WI38 (cell line): ENCODE measurements at regions not wholly inside any gene's neighbourhood (a gene's known extent, or its start where the extent isn't known, plus 50 kb on each side); places are given as distances from the start of the nearest gene placed in this dataset.

Experiments
- H3K4me3 ChIP-seq: 2 replicates; pipeline ENCODE4 v1.5.1; 2011; ENCODE audit warnings: low read depth, mild to moderate bottlenecking, control low read depth, low read length
- TF ChIP-seq, protein P1 (sequence below): IDR thresholded peaks from 2 replicates; pipeline ENCODE4 v1.5.1; 2012; ENCODE audit warnings: low read depth, mild to moderate bottlenecking, control low read depth, low read length

DNA sequence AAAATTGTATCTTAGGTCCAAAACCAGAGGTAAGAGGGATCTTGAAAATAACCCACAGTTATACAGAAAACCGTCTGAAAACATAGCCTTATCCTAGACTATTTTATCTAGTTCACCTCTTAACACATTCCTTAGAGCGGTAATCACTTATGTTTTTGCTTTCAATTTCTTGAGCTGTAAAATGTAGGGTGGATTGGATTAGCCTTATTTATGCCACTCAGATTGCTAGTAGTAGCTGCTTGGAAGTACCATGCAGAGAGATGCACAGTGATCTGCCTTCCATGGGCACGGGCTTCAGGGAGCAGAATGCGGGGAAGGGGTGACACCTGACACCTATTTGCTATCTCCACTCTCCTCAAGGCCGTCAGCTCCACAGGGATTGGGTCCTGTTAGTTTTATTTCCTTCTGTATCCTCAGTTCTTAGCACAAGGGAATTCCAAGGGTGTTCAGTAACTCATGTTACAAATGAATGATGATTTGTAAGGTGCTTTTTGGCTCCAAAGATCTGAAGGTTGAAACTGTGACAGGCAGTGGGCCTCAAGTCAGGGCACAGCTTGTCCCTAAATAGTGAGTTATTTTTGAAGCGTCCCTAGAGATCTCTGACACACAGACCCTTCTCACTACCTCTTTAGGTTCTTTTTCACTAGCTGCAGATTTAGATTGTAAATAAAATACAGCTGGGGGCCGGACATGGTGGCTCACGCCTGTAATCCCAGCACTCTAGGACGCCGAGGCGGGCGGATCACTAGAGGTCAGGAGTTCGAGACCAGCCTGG lies 64.0 kb upstream of the PMAIP1 start:
- TF ChIP-seq, protein P1, sequence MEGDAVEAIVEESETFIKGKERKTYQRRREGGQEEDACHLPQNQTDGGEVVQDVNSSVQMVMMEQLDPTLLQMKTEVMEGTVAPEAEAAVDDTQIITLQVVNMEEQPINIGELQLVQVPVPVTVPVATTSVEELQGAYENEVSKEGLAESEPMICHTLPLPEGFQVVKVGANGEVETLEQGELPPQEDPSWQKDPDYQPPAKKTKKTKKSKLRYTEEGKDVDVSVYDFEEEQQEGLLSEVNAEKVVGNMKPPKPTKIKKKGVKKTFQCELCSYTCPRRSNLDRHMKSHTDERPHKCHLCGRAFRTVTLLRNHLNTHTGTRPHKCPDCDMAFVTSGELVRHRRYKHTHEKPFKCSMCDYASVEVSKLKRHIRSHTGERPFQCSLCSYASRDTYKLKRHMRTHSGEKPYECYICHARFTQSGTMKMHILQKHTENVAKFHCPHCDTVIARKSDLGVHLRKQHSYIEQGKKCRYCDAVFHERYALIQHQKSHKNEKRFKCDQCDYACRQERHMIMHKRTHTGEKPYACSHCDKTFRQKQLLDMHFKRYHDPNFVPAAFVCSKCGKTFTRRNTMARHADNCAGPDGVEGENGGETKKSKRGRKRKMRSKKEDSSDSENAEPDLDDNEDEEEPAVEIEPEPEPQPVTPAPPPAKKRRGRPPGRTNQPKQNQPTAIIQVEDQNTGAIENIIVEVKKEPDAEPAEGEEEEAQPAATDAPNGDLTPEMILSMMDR: no peak
- H3K4me3 ChIP-seq: no peak overlapping the region

DNA sequence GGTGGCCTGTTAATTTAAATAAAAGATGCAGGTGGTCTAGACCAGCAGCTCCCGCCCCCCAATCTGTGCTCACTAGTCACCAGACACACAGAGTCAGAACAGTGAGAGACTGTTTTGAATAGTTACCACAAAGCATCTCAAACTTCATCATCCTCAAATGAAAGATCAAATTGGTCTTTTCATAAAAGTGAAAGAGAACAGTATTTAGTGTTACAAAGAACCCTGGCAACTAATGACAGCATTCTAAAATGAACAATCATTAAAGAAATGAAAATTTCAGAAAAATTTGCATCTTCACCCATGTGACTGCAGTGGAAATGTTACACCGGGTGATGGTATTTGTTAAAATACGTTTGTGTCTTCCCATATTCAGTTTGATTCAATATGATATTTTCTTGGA lies 65.5 kb upstream of the PMAIP1 start:
- no peak overlapping the region for H3K4me3 ChIP-seq
- TF ChIP-seq, protein P1: no peak

DNA sequence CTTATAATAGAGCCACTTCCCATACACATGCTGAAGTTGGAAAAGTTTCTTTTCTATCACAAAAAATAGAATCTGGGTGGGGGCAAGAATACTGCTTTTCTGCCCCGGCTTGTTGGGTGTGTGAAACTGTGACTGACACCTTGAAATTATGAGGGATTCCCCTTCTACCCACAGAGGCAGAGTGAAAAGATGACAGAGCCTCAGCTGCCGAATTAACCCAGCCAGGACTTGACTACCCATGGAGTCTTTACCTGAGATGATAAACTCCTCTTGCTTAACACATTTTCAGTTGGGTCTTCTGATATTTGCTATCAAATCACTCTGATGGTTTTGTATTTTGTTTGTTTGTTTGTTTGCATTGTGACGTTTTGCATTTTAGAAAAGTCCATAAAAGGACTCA lies 66.0 kb upstream of the PMAIP1 start:
- TF ChIP-seq, protein P1: no peak
- no peak overlapping the region for H3K4me3 ChIP-seq

DNA sequence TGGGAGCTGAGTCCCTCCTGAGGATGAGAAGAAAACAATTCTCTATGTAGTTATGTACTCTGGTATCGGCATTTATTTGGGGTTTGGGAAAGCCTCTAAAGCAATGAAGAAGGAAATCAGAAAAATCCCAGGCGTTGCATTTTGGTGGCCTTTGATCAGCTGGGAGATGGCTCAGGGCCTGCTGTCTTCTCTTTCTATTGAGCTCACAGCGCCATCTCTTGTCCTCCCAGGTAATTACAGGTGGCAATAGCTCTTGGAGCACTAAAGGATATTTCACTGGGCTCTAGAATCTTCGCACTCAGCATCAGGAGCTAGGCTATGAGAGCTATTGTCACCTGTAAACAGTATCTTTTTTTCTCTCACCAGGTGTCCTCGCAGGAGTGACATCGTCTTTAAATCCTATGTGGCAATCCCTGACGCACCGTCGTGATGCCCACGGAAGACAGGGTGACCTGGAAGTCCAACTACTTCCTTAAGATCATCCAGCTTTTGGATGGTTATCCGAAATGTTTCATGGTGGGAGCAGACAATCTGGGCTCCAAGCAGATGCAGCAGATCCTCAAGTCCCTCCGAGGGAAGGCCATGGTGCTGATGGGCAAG lies 76.1 kb upstream of the PMAIP1 start:
- TF ChIP-seq, protein P1: peak; percentile 80
- no peak overlapping the region for H3K4me3 ChIP-seq

DNA sequence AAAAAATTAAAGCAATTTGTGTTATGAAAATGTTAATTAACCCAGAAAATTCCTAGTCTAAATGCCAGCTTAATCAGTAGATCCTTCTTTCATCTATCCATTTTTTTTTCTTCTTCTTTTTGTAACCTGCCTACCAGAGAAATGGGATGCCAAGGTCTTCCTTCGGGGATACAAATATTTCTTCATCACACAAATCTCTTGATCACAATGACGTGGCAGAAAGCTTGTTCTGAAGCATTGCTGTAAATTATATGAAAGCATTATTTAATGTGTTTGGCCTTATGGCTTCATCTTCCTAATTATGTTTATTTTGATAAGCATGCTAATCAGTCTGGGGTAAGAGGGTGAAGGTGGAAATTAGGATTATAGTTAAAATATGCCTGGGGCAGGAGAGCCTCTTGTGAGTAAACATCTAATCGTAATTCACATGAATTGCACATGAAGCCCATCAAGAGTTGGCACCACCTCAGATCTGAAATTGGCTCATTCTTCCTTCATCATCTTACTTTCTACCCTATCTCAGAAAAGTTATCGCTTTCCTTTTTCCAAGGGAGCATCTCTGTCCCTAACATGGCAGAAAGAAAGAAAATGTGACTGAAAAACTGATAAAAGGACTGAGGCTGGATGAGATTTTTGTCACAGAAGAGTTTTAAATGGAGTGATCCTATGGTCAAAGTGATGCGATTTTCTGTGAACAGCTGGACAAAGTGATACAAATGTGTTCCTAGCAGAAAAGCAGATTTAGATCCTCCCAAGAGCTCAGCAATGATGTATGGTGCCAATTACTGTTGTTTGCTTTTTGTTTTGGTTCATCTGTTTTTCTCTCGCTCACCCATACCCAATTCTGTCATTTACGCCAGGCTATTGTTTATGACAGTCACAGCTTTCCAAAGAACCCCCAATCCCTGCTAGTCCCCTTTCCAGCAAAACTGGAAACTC lies 76.9 kb upstream of the PMAIP1 start:
- no peak overlapping the region for H3K4me3 ChIP-seq
- TF ChIP-seq, protein P1: no peak

DNA sequence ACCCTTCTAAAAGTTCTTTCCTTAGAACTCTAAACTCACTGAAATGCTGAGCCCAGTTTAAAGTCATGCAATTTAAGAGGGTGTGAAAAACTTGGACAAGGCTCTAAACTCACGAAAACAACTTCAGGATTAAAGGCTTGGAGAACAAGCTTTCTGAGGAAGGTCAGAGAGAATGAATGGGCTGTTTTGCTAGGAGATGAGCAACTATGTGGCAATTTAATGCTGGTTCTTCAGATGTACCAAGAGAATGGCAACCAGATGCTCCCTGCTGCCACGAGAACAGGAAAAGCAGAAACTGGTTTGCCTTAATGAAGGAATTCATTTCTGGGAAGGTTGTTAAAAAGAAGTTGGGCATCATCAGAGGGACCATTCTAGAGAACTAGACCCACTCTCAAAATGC lies 77.8 kb upstream of the PMAIP1 start:
- TF ChIP-seq, protein P1: no peak
- H3K4me3 ChIP-seq: no peak overlapping the region
